ENCODE measurements at regions not wholly inside any gene's neighbourhood (a gene's known extent, or its start where the extent isn't known, plus 50 kb on each side); places are given as distances from the start of the nearest gene placed in this dataset.

- H3K9me3 ChIP-seq (ENCODE audit: control insufficient read depth in 2 of 2, low read length in 2 of 2) = no peaks in the 10 kb centered on the region
- H3K4me3 ChIP-seq (ENCODE audit: low read length in 2 of 2) = no peak overlapping the region
Observed at GRCh38 chr3:27661797-27662196, 60.3 kb downstream of the EOMES start.

GRCh38 chr3:27659279-27660021 is 62.7 kb downstream of the EOMES start:
- H3K36me3 ChIP-seq (ENCODE audit: control insufficient read depth in 2 of 2, insufficient read depth in 2 of 2, low read length in 2 of 2) = no peaks in the 10 kb centered on the region
- no peaks in the 10 kb centered on the region for H3K27me3 ChIP-seq (ENCODE audit: control insufficient read depth in 1 of 2, insufficient read depth in 2 of 2, low read length in 2 of 2)
- H3K9ac ChIP-seq (ENCODE audit: low read length in 2 of 2) = no peak overlapping the region
- no peaks in the 10 kb centered on the region for H3K4me1 ChIP-seq (ENCODE audit: control insufficient read depth, insufficient read depth, low read length)
- H3K9me3 ChIP-seq (ENCODE audit: control insufficient read depth in 2 of 2, low read length in 2 of 2) = no peaks in the 10 kb centered on the region
- no peak overlapping the region for H3K27ac ChIP-seq (ENCODE audit: low read length)
- H3K4me3 ChIP-seq (ENCODE audit: low read length in 2 of 2) = no peak overlapping the region

More at GRCh38 chr3:27661797-27662196, 60.3 kb downstream of the EOMES start:
- H3K27ac ChIP-seq (ENCODE audit: low read length) = no peak overlapping the region
- no peak overlapping the region for H3K9ac ChIP-seq (ENCODE audit: low read length in 2 of 2)
- no peaks in the 10 kb centered on the region for H3K27me3 ChIP-seq (ENCODE audit: control insufficient read depth in 1 of 2, insufficient read depth in 2 of 2, low read length in 2 of 2)
- H3K4me1 ChIP-seq (ENCODE audit: control insufficient read depth, insufficient read depth, low read length) = peaks cover 3% of the 10 kb centered on the region
- no peaks in the 10 kb centered on the region for H3K36me3 ChIP-seq (ENCODE audit: control insufficient read depth in 2 of 2, insufficient read depth in 2 of 2, low read length in 2 of 2)

GRCh38 chr3:27658741-27659140 is 63.4 kb downstream of the EOMES start:
- Histone ChIP-seq H3K9ac (ENCODE audit: low read length in 2 of 2) (no peak overlapping the region), H3K4me3 (ENCODE audit: low read length in 2 of 2) (no peak overlapping the region), H3K4me1 (ENCODE audit: control insufficient read depth, insufficient read depth, low read length) (no peaks in the 10 kb centered on the region), H3K27ac (ENCODE audit: low read length) (no peak overlapping the region), H3K9me3 (ENCODE audit: control insufficient read depth in 2 of 2, low read length in 2 of 2) (no peaks in the 10 kb centered on the region), H3K36me3 (ENCODE audit: control insufficient read depth in 2 of 2, insufficient read depth in 2 of 2, low read length in 2 of 2) (no peaks in the 10 kb centered on the region), H3K27me3 (ENCODE audit: control insufficient read depth in 1 of 2, insufficient read depth in 2 of 2, low read length in 2 of 2) (no peaks in the 10 kb centered on the region)

- no peak overlapping the region for H3K27ac ChIP-seq (ENCODE audit: low read length)
- no peak overlapping the region for H3K4me3 ChIP-seq (ENCODE audit: low read length in 2 of 2)
- no peak overlapping the region for H3K9ac ChIP-seq (ENCODE audit: low read length in 2 of 2)
- H3K9me3 ChIP-seq (ENCODE audit: control insufficient read depth in 2 of 2, low read length in 2 of 2) = no peaks in the 10 kb centered on the region
- H3K27me3 ChIP-seq (ENCODE audit: control insufficient read depth in 1 of 2, insufficient read depth in 2 of 2, low read length in 2 of 2) = no peaks in the 10 kb centered on the region
- H3K36me3 ChIP-seq (ENCODE audit: control insufficient read depth in 2 of 2, insufficient read depth in 2 of 2, low read length in 2 of 2) = no peaks in the 10 kb centered on the region
- no peaks in the 10 kb centered on the region for H3K4me1 ChIP-seq (ENCODE audit: control insufficient read depth, insufficient read depth, low read length)
Observed at GRCh38 chr3:27657871-27658270, 64.3 kb downstream of the EOMES start.

- Histone ChIP-seq H3K36me3 (ENCODE audit: control insufficient read depth in 2 of 2, insufficient read depth in 2 of 2, low read length in 2 of 2) (no peaks in the 10 kb centered on the region), H3K27me3 (ENCODE audit: control insufficient read depth in 1 of 2, insufficient read depth in 2 of 2, low read length in 2 of 2) (no peaks in the 10 kb centered on the region), H3K9ac (ENCODE audit: low read length in 2 of 2) (no peak overlapping the region), H3K9me3 (ENCODE audit: control insufficient read depth in 2 of 2, low read length in 2 of 2) (no peaks in the 10 kb centered on the region), H3K27ac (ENCODE audit: low read length) (no peak overlapping the region), H3K4me3 (ENCODE audit: low read length in 2 of 2) (no peak overlapping the region), H3K4me1 (ENCODE audit: control insufficient read depth, insufficient read depth, low read length) (no peaks in the 10 kb centered on the region)
Observed at GRCh38 chr3:27657404-27657803, 64.7 kb downstream of the EOMES start.

GRCh38 chr3:27656790-27657189 is 65.3 kb downstream of the EOMES start:
- no peaks in the 10 kb centered on the region for H3K9me3 ChIP-seq (ENCODE audit: control insufficient read depth in 2 of 2, low read length in 2 of 2)
- H3K27me3 ChIP-seq (ENCODE audit: control insufficient read depth in 1 of 2, insufficient read depth in 2 of 2, low read length in 2 of 2) = no peaks in the 10 kb centered on the region
- H3K4me1 ChIP-seq (ENCODE audit: control insufficient read depth, insufficient read depth, low read length) = no peaks in the 10 kb centered on the region
- H3K36me3 ChIP-seq (ENCODE audit: control insufficient read depth in 2 of 2, insufficient read depth in 2 of 2, low read length in 2 of 2) = no peaks in the 10 kb centered on the region
- no peak overlapping the region for H3K9ac ChIP-seq (ENCODE audit: low read length in 2 of 2)
- no peak overlapping the region for H3K27ac ChIP-seq (ENCODE audit: low read length)
- no peak overlapping the region for H3K4me3 ChIP-seq (ENCODE audit: low read length in 2 of 2)

GRCh38 chr3:27655547-27655946 is 66.6 kb downstream of the EOMES start:
- no peaks in the 10 kb centered on the region for H3K27me3 ChIP-seq (ENCODE audit: control insufficient read depth in 1 of 2, insufficient read depth in 2 of 2, low read length in 2 of 2)
- H3K4me3 ChIP-seq (ENCODE audit: low read length in 2 of 2) = no peak overlapping the region
- H3K27ac ChIP-seq (ENCODE audit: low read length) = no peak overlapping the region
- H3K4me1 ChIP-seq (ENCODE audit: control insufficient read depth, insufficient read depth, low read length) = no peaks in the 10 kb centered on the region
- no peak overlapping the region for H3K9ac ChIP-seq (ENCODE audit: low read length in 2 of 2)
- H3K36me3 ChIP-seq (ENCODE audit: control insufficient read depth in 2 of 2, insufficient read depth in 2 of 2, low read length in 2 of 2) = no peaks in the 10 kb centered on the region
- no peaks in the 10 kb centered on the region for H3K9me3 ChIP-seq (ENCODE audit: control insufficient read depth in 2 of 2, low read length in 2 of 2)

- Histone ChIP-seq H3K36me3 (ENCODE audit: control insufficient read depth in 2 of 2, insufficient read depth in 2 of 2, low read length in 2 of 2) (no peaks in the 10 kb centered on the region), H3K27ac (ENCODE audit: low read length) (no peak overlapping the region), H3K9ac (ENCODE audit: low read length in 2 of 2) (no peak overlapping the region), H3K4me1 (ENCODE audit: control insufficient read depth, insufficient read depth, low read length) (no peaks in the 10 kb centered on the region), H3K9me3 (ENCODE audit: control insufficient read depth in 2 of 2, low read length in 2 of 2) (no peaks in the 10 kb centered on the region), H3K4me3 (ENCODE audit: low read length in 2 of 2) (no peak overlapping the region), H3K27me3 (ENCODE audit: control insufficient read depth in 1 of 2, insufficient read depth in 2 of 2, low read length in 2 of 2) (no peaks in the 10 kb centered on the region)
Observed at GRCh38 chr3:27653803-27654558, 68.1 kb downstream of the EOMES start.

- Histone ChIP-seq H3K4me1 (ENCODE audit: control insufficient read depth, insufficient read depth, low read length) (no peaks in the 10 kb centered on the region), H3K27ac (ENCODE audit: low read length) (no peak overlapping the region), H3K4me3 (ENCODE audit: low read length in 2 of 2) (no peak overlapping the region), H3K9me3 (ENCODE audit: control insufficient read depth in 2 of 2, low read length in 2 of 2) (no peaks in the 10 kb centered on the region), H3K36me3 (ENCODE audit: control insufficient read depth in 2 of 2, insufficient read depth in 2 of 2, low read length in 2 of 2) (no peaks in the 10 kb centered on the region), H3K9ac (ENCODE audit: low read length in 2 of 2) (no peak overlapping the region), H3K27me3 (ENCODE audit: control insufficient read depth in 1 of 2, insufficient read depth in 2 of 2, low read length in 2 of 2) (no peaks in the 10 kb centered on the region)
Observed at GRCh38 chr3:27649277-27649676, 72.8 kb downstream of the EOMES start.

GRCh38 chr3:27646896-27647295 is 75.2 kb downstream of the EOMES start:
- Histone ChIP-seq H3K4me1 (ENCODE audit: control insufficient read depth, insufficient read depth, low read length) (no peaks in the 10 kb centered on the region), H3K9me3 (ENCODE audit: control insufficient read depth in 2 of 2, low read length in 2 of 2) (no peaks in the 10 kb centered on the region), H3K9ac (ENCODE audit: low read length in 2 of 2) (no peak overlapping the region), H3K36me3 (ENCODE audit: control insufficient read depth in 2 of 2, insufficient read depth in 2 of 2, low read length in 2 of 2) (no peaks in the 10 kb centered on the region), H3K27me3 (ENCODE audit: control insufficient read depth in 1 of 2, insufficient read depth in 2 of 2, low read length in 2 of 2) (no peaks in the 10 kb centered on the region), H3K4me3 (ENCODE audit: low read length in 2 of 2) (no peak overlapping the region), H3K27ac (ENCODE audit: low read length) (no peak overlapping the region)

- H3K36me3 ChIP-seq (ENCODE audit: control insufficient read depth in 2 of 2, insufficient read depth in 2 of 2, low read length in 2 of 2) = no peaks in the 10 kb centered on the region
- no peak overlapping the region for H3K4me3 ChIP-seq (ENCODE audit: low read length in 2 of 2)
- no peaks in the 10 kb centered on the region for H3K4me1 ChIP-seq (ENCODE audit: control insufficient read depth, insufficient read depth, low read length)
- no peak overlapping the region for H3K27ac ChIP-seq (ENCODE audit: low read length)
- no peak overlapping the region for H3K9ac ChIP-seq (ENCODE audit: low read length in 2 of 2)
- no peaks in the 10 kb centered on the region for H3K9me3 ChIP-seq (ENCODE audit: control insufficient read depth in 2 of 2, low read length in 2 of 2)
- H3K27me3 ChIP-seq (ENCODE audit: control insufficient read depth in 1 of 2, insufficient read depth in 2 of 2, low read length in 2 of 2) = no peaks in the 10 kb centered on the region
Observed at GRCh38 chr3:27644941-27645340, 77.2 kb downstream of the EOMES start.

All from stomach smooth muscle (tissue), 2 donors.